ENCODE measurements at regions not wholly inside any gene's neighbourhood (a gene's known extent, or its start where the extent isn't known, plus 50 kb on each side); places are given as distances from the start of the nearest gene placed in this dataset.
"Not testable (repeated sequence)": the region's sequence is repeated elsewhere in the genome, so short reads cannot be mapped to it uniquely, and the experiment has no call there.

- H3K79me2 ChIP-seq (ENCODE audit: control insufficient read depth, insufficient read depth, low read length); H4K5ac ChIP-seq (ENCODE audit: low read length); H3K79me1 ChIP-seq (ENCODE audit: low read length); H3K27ac ChIP-seq (ENCODE audit: low read depth, low read length); H3K4me1 ChIP-seq (ENCODE audit: control insufficient read depth, low read depth, low read length); H3K9ac ChIP-seq (ENCODE audit: low read length); H2BK120ac ChIP-seq (ENCODE audit: low read depth, low read length); H3K4me3 ChIP-seq (ENCODE audit: low read length); H2BK5ac ChIP-seq (ENCODE audit: low read length); H3K18ac ChIP-seq (ENCODE audit: low read length); DNase-seq; H3K4me2 ChIP-seq (ENCODE audit: low read length); H3K23ac ChIP-seq (ENCODE audit: low read length); H2BK15ac ChIP-seq (replicated peaks; ENCODE audit: low read depth); H3K36me3 ChIP-seq (ENCODE audit: control insufficient read depth, insufficient read depth, low read length); H3K4ac ChIP-seq (ENCODE audit: low read depth, low read length); H2AK5ac ChIP-seq (ENCODE audit: low read length); H3K27me3 ChIP-seq (ENCODE audit: insufficient read depth, low read length, poor library complexity); H4K8ac ChIP-seq (ENCODE audit: low read depth, low read length): not testable (repeated sequence)
- peak overlapping the region; percentile 60 for H3K56ac ChIP-seq (ENCODE audit: low read length)
- no CpG with 5 or more reads among the region's 5 CpGs for WGBS (ENCODE audit: extremely low coverage, insufficient coverage, low lambda C conversion rate)
Observed at GRCh38 chr1:843946-844345, 79.8 kb upstream of the SAMD11 start.

- peak; percentile 69 for DNase-seq
- no CpG with 5 or more reads among the region's 13 CpGs for WGBS (ENCODE audit: extremely low coverage, insufficient coverage, low lambda C conversion rate)
- H3K4me2 ChIP-seq (ENCODE audit: low read length): no peak overlapping the region
Observed at GRCh38 chr1:844472-845026, 79.2 kb upstream of the SAMD11 start.

GRCh38 chr1:845641-846040 lies 78.1 kb upstream of the SAMD11 start:
- not testable (repeated sequence) for H3K23ac ChIP-seq (ENCODE audit: low read length); H3K4me1 ChIP-seq (ENCODE audit: control insufficient read depth, low read depth, low read length); H2BK5ac ChIP-seq (ENCODE audit: low read length); H3K4ac ChIP-seq (ENCODE audit: low read depth, low read length); H4K8ac ChIP-seq (ENCODE audit: low read depth, low read length); H3K4me3 ChIP-seq (ENCODE audit: low read length); H3K79me2 ChIP-seq (ENCODE audit: control insufficient read depth, insufficient read depth, low read length); H3K4me2 ChIP-seq (ENCODE audit: low read length); H2BK15ac ChIP-seq (replicated peaks; ENCODE audit: low read depth); H3K79me1 ChIP-seq (ENCODE audit: low read length); H4K5ac ChIP-seq (ENCODE audit: low read length); H3K56ac ChIP-seq (ENCODE audit: low read length); H3K9ac ChIP-seq (ENCODE audit: low read length); H2BK120ac ChIP-seq (ENCODE audit: low read depth, low read length); H3K27me3 ChIP-seq (ENCODE audit: insufficient read depth, low read length, poor library complexity); H3K36me3 ChIP-seq (ENCODE audit: control insufficient read depth, insufficient read depth, low read length); H3K18ac ChIP-seq (ENCODE audit: low read length); H2AK5ac ChIP-seq (ENCODE audit: low read length); H3K27ac ChIP-seq (ENCODE audit: low read depth, low read length)
- DNase-seq: peak; percentile 95
- no CpG with 5 or more reads among the region's 3 CpGs for WGBS (ENCODE audit: extremely low coverage, insufficient coverage, low lambda C conversion rate)

More at GRCh38 chr1:844472-845026, 79.2 kb upstream of the SAMD11 start:
- Histone ChIP-seq H2BK120ac (ENCODE audit: low read depth, low read length) (no peak overlapping the region), H3K36me3 (ENCODE audit: control insufficient read depth, insufficient read depth, low read length) (no peaks in the 10 kb centered on the region), H3K79me2 (ENCODE audit: control insufficient read depth, insufficient read depth, low read length) (no peaks in the 10 kb centered on the region), H3K18ac (ENCODE audit: low read length) (no peak overlapping the region), H3K4ac (ENCODE audit: low read depth, low read length) (no peak overlapping the region), H3K4me3 (ENCODE audit: low read length) (no peak overlapping the region), H2BK15ac (replicated peaks; ENCODE audit: low read depth) (no peak overlapping the region), H3K56ac (ENCODE audit: low read length) (peak overlapping the region; percentile 64), H3K79me1 (ENCODE audit: low read length) (no peaks in the 10 kb centered on the region), H3K23ac (ENCODE audit: low read length) (no peak overlapping the region), H3K27ac (ENCODE audit: low read depth, low read length) (no peak overlapping the region), H2BK5ac (ENCODE audit: low read length) (no peak overlapping the region), H3K27me3 (ENCODE audit: insufficient read depth, low read length, poor library complexity) (no peaks in the 10 kb centered on the region), H4K5ac (ENCODE audit: low read length) (no peak overlapping the region), H3K9ac (ENCODE audit: low read length) (no peak overlapping the region), H2AK5ac (ENCODE audit: low read length) (no peak overlapping the region), H4K8ac (ENCODE audit: low read depth, low read length) (no peak overlapping the region), H3K4me1 (ENCODE audit: control insufficient read depth, low read depth, low read length) (no peaks in the 10 kb centered on the region)

- not testable (repeated sequence) for H3K23ac ChIP-seq (ENCODE audit: low read length); H4K8ac ChIP-seq (ENCODE audit: low read depth, low read length); H3K4me2 ChIP-seq (ENCODE audit: low read length); DNase-seq; H2BK5ac ChIP-seq (ENCODE audit: low read length); H3K56ac ChIP-seq (ENCODE audit: low read length); H2AK5ac ChIP-seq (ENCODE audit: low read length); H3K4ac ChIP-seq (ENCODE audit: low read depth, low read length); H3K4me3 ChIP-seq (ENCODE audit: low read length); H3K27ac ChIP-seq (ENCODE audit: low read depth, low read length); H4K5ac ChIP-seq (ENCODE audit: low read length); H3K9ac ChIP-seq (ENCODE audit: low read length); H3K79me1 ChIP-seq (ENCODE audit: low read length); H2BK120ac ChIP-seq (ENCODE audit: low read depth, low read length); H2BK15ac ChIP-seq (replicated peaks; ENCODE audit: low read depth); H3K4me1 ChIP-seq (ENCODE audit: control insufficient read depth, low read depth, low read length); H3K18ac ChIP-seq (ENCODE audit: low read length); H3K79me2 ChIP-seq (ENCODE audit: control insufficient read depth, insufficient read depth, low read length); H3K27me3 ChIP-seq (ENCODE audit: insufficient read depth, low read length, poor library complexity); H3K36me3 ChIP-seq (ENCODE audit: control insufficient read depth, insufficient read depth, low read length)
- no CpG with 5 or more reads among the region's 4 CpGs for WGBS (ENCODE audit: extremely low coverage, insufficient coverage, low lambda C conversion rate)
Observed at GRCh38 chr1:849873-850272, 73.8 kb upstream of the SAMD11 start.

- not testable (repeated sequence) for H3K79me2 ChIP-seq (ENCODE audit: control insufficient read depth, insufficient read depth, low read length); H2BK120ac ChIP-seq (ENCODE audit: low read depth, low read length); H2BK15ac ChIP-seq (replicated peaks; ENCODE audit: low read depth); H3K4me2 ChIP-seq (ENCODE audit: low read length); H2BK5ac ChIP-seq (ENCODE audit: low read length); DNase-seq; H3K4me3 ChIP-seq (ENCODE audit: low read length); H3K79me1 ChIP-seq (ENCODE audit: low read length); H3K18ac ChIP-seq (ENCODE audit: low read length); H3K56ac ChIP-seq (ENCODE audit: low read length); H3K9ac ChIP-seq (ENCODE audit: low read length); H2AK5ac ChIP-seq (ENCODE audit: low read length); H3K23ac ChIP-seq (ENCODE audit: low read length); H3K4me1 ChIP-seq (ENCODE audit: control insufficient read depth, low read depth, low read length); H3K27me3 ChIP-seq (ENCODE audit: insufficient read depth, low read length, poor library complexity); H4K5ac ChIP-seq (ENCODE audit: low read length); H3K4ac ChIP-seq (ENCODE audit: low read depth, low read length); H3K27ac ChIP-seq (ENCODE audit: low read depth, low read length); H4K8ac ChIP-seq (ENCODE audit: low read depth, low read length); H3K36me3 ChIP-seq (ENCODE audit: control insufficient read depth, insufficient read depth, low read length)
- no CpG with 5 or more reads among the region's 4 CpGs for WGBS (ENCODE audit: extremely low coverage, insufficient coverage, low lambda C conversion rate)
Observed at GRCh38 chr1:850318-850717, 73.4 kb upstream of the SAMD11 start.

GRCh38 chr1:851398-851797 lies 72.3 kb upstream of the SAMD11 start:
- not testable (repeated sequence) for H4K5ac ChIP-seq (ENCODE audit: low read length); H3K4me3 ChIP-seq (ENCODE audit: low read length); H3K4ac ChIP-seq (ENCODE audit: low read depth, low read length); H3K4me1 ChIP-seq (ENCODE audit: control insufficient read depth, low read depth, low read length); H2AK5ac ChIP-seq (ENCODE audit: low read length); H3K23ac ChIP-seq (ENCODE audit: low read length); H3K79me2 ChIP-seq (ENCODE audit: control insufficient read depth, insufficient read depth, low read length); H3K18ac ChIP-seq (ENCODE audit: low read length); H3K27me3 ChIP-seq (ENCODE audit: insufficient read depth, low read length, poor library complexity); H3K36me3 ChIP-seq (ENCODE audit: control insufficient read depth, insufficient read depth, low read length); H3K56ac ChIP-seq (ENCODE audit: low read length); H2BK120ac ChIP-seq (ENCODE audit: low read depth, low read length); DNase-seq; H4K8ac ChIP-seq (ENCODE audit: low read depth, low read length); H3K79me1 ChIP-seq (ENCODE audit: low read length); H3K27ac ChIP-seq (ENCODE audit: low read depth, low read length); H2BK15ac ChIP-seq (replicated peaks; ENCODE audit: low read depth); H3K4me2 ChIP-seq (ENCODE audit: low read length); H2BK5ac ChIP-seq (ENCODE audit: low read length); H3K9ac ChIP-seq (ENCODE audit: low read length)
- no CpG with 5 or more reads among the region's 17 CpGs for WGBS (ENCODE audit: extremely low coverage, insufficient coverage, low lambda C conversion rate)
